GM23248 (cell line): ENCODE measurements at regions not wholly inside any gene's neighbourhood (a gene's known extent, or its start where the extent isn't known, plus 50 kb on each side); places are given as distances from the start of the nearest gene placed in this dataset.

Source experiments
- DNase-seq: peaks from one replicate; pipeline ENCODE4 v3.0.0-alpha.2; 2015
- H2AFZ ChIP-seq: fragments of 200-600 bp; sonication (generic); 2 replicates; pipeline ENCODE4 v1.6.1; 2016; ENCODE audit warnings: antibody characterized with exemption
- H3F3A ChIP-seq: fragments of 200-600 bp; sonication (generic); 2 replicates; pipeline ENCODE4 v1.6.1; 2016; ENCODE audit warnings: mild to moderate bottlenecking, antibody characterized with exemption, mixed run types; ENCODE audit not compliant: insufficient read depth
- H3K27ac ChIP-seq: fragments of 200-600 bp; sonication (generic); 2 replicates; pipeline ENCODE4 v1.5.1; 2016; ENCODE audit warnings: mild to moderate bottlenecking
- H3K27me3 ChIP-seq: fragments of 200-600 bp; sonication (generic); replicated peaks from 2 replicates; pipeline ENCODE4 v1.6.1; 2016; ENCODE audit warnings: mild to moderate bottlenecking; ENCODE audit not compliant: insufficient read depth
- H3K36me3 ChIP-seq: fragments of 200-600 bp; sonication (generic); 2 replicates; pipeline ENCODE4 v1.6.1; 2016; ENCODE audit warnings: low read depth, mild to moderate bottlenecking
- H3K4me1 ChIP-seq: fragments of 200-600 bp; sonication (generic); 2 replicates; pipeline ENCODE4 v1.6.1; 2016; ENCODE audit warnings: mild to moderate bottlenecking; ENCODE audit not compliant: insufficient read depth
- H3K4me2 ChIP-seq: fragments of 200-600 bp; sonication (generic); one replicate; pipeline ENCODE4 v1.6.1; 2016; ENCODE audit warnings: mild to moderate bottlenecking; ENCODE audit not compliant: unreplicated experiment
- H3K4me3 ChIP-seq: fragments of 200-600 bp; sonication (generic); 2 replicates; pipeline ENCODE4 v1.5.1; 2016; ENCODE audit warnings: mild to moderate bottlenecking
- H3K79me2 ChIP-seq: fragments of 200-600 bp; sonication (generic); 2 replicates; pipeline ENCODE4 v1.6.1; 2016; ENCODE audit warnings: mild to moderate bottlenecking; ENCODE audit not compliant: insufficient read depth
- H3K9ac ChIP-seq: fragments of 200-600 bp; sonication (generic); 2 replicates; pipeline ENCODE4 v1.6.1; 2016; ENCODE audit warnings: mild to moderate bottlenecking
- H3K9me2 ChIP-seq: fragments of 200-600 bp; sonication (generic); 2 replicates; pipeline ENCODE4 v1.6.1; 2016; ENCODE audit warnings: mixed run types, mild to moderate bottlenecking, moderate library complexity; ENCODE audit not compliant: insufficient read depth
- H3K9me3 ChIP-seq: fragments of 200-600 bp; sonication (generic); one replicate; pipeline ENCODE4 v1.6.1; 2017; ENCODE audit warnings: low read depth
- H4K20me1 ChIP-seq: fragments of 200-600 bp; sonication (generic); 2 replicates; pipeline ENCODE4 v1.6.0; 2016; ENCODE audit not compliant: insufficient read depth
- EZH2 ChIP-seq: fragments of 200-600 bp; sonication (generic); IDR thresholded peaks from 2 replicates; pipeline ENCODE4 v1.6.1; 2018; ENCODE audit warnings: antibody characterized with exemption, mild to moderate bottlenecking; ENCODE audit not compliant: insufficient read depth, poor library complexity, severe bottlenecking
- EZH2phosphoT487 ChIP-seq: fragments of 200-600 bp; sonication (generic); IDR thresholded peaks from 2 replicates; pipeline ENCODE4 v1.6.1; 2018; ENCODE audit warnings: antibody characterized with exemption, moderate library complexity, mild to moderate bottlenecking, low read depth; ENCODE audit not compliant: insufficient read depth
- WGBS, 2 experiments: methylation state at CpG; one replicate each; pipeline ENCODE4 v1.1.6; 2015 to 2017; ENCODE audit warnings: low lambda C conversion rate in 2 of 2, low coverage in 1 of 2; ENCODE audit errors: missing lambda C conversion rate in 2 of 2; 5-methylcytosine and 5-hydroxymethylcytosine counted together
- in situ Hi-C: fragments of 300-500 bp; cut with MboI; formaldehyde crosslinking; loops from 2 replicates; pipeline ENCODE4 v1.15.0; 2020

DNA sequence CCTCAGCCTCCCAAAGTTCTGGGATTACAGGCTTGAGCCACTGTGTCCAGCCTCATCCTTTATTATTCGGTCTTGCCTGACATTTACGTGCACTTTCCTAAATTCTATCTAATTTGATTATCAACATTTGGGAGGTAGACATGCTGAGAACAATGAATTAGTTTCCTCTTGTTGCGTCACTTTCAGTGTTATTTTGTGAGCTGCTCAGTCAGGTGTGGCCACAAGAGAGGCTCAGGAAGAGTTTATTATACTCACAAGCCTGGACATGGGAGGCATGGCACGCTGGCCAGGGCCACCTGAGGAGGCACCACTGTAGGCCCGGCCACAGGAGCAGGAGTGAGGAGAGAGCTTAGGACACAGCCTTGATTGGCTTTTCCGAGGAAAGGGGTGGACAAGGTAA, 59.7 kb upstream of the RBFOX2 start:
- H4K20me1 ChIP-seq = no peaks in the 10 kb centered on the region
- no peaks in the 10 kb centered on the region for H3K36me3 ChIP-seq
- H3K9ac ChIP-seq = no peak overlapping the region
- no peaks in the 10 kb centered on the region for H3K9me3 ChIP-seq
- no peak overlapping the region for H3K27ac ChIP-seq
- DNase-seq = no peak
- no peak overlapping the region for H3K4me2 ChIP-seq
- H3K9me2 ChIP-seq = no peaks in the 10 kb centered on the region
- H3K27me3 ChIP-seq = no peaks in the 10 kb centered on the region
- in situ Hi-C loops = no loop called here
- no peak overlapping the region for H2AFZ ChIP-seq
- WGBS, 2 experiments = 92 to 93% methylated on average over 6 of the region's 6 CpGs
- TF ChIP-seq EZH2phosphoT487 = no peak
- no peaks in the 10 kb centered on the region for H3K79me2 ChIP-seq
- no peaks in the 10 kb centered on the region for H3F3A ChIP-seq
- no peaks in the 10 kb centered on the region for H3K4me1 ChIP-seq
- H3K4me3 ChIP-seq = no peak overlapping the region

DNA sequence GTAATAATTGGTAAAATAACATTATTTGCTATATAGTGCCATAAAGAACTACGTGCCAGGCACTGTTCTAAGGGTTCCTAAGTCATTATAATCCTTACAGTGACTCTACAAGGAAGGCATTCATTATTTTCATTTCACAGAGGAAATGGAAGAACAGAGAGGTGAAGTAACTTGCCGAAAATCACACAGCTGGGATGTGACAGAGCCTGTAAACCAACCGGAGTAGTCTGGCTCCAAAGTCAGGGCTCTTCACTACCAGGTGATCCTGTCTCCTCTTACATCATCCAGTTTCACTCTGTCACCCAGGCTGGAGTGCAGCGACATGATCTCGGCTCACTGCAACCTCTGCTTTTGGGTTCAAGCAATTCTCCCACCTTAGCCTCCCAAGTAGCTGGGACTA, 59.2 kb upstream of the RBFOX2 start:
- Histone ChIP-seq H3K9me2 (no peaks in the 10 kb centered on the region), H3K4me1 (no peaks in the 10 kb centered on the region), H2AFZ (no peak overlapping the region), H3K9ac (no peak overlapping the region), H3K27me3 (no peaks in the 10 kb centered on the region), H3K27ac (no peak overlapping the region), H3K4me2 (no peak overlapping the region), H4K20me1 (no peaks in the 10 kb centered on the region), H3K9me3 (no peaks in the 10 kb centered on the region), H3K36me3 (no peaks in the 10 kb centered on the region), H3K4me3 (no peak overlapping the region), H3F3A (no peaks in the 10 kb centered on the region), H3K79me2 (no peaks in the 10 kb centered on the region)
- WGBS, 2 experiments = 93 to 96% methylated on average over 5 of the region's 5 CpGs
- in situ Hi-C loops = no loop called here
- DNase-seq = no peak
- no peak for TF ChIP-seq EZH2phosphoT487
- no peak for TF ChIP-seq EZH2

DNA sequence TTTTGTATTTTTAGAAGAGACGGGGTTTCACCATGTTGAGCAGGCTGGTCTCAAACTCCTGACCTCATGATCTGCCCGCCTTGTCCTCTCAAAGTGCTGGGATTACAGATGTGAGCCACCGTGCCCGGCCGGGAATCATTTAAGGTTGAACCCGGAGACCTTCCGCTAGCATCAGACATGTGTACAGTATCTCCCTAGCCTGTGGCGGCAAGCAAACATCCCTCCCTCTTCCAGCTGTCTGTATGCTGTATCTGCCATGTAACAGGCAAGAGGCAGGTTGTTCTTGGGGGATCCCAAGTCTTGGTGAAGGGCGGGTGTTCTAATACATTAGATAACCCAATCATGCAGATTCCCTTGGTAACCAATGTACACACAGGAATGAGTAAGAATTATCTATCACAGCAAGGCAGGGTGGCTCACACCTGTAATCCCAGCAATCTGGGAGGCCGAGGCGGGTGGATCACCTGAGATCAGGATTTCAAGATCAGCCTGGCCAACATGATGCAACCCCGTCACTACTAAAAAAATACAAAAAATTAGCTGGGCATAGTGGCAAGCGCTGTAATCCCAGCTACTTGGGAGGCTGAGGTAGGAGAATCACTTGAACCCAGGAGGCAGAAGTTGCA, 58.1 kb upstream of the RBFOX2 start:
- Histone ChIP-seq H2AFZ (no peak overlapping the region), H3K36me3 (no peaks in the 10 kb centered on the region), H3K27ac (no peak overlapping the region), H3K27me3 (no peaks in the 10 kb centered on the region), H3K4me3 (no peak overlapping the region), H3K9me3 (no peaks in the 10 kb centered on the region), H3K9ac (no peak overlapping the region), H3F3A (0 out of 2 replicates have a peak, but pooled peaks cover 4% of the 10 kb centered on the region), H3K79me2 (no peaks in the 10 kb centered on the region), H3K9me2 (no peaks in the 10 kb centered on the region), H3K4me2 (no peak overlapping the region), H3K4me1 (peaks cover under 1% of the 10 kb centered on the region), H4K20me1 (no peaks in the 10 kb centered on the region)
- in situ Hi-C loops = no loop called here
- DNase-seq = no peak
- no peak for TF ChIP-seq EZH2
- no peak for TF ChIP-seq EZH2phosphoT487
- WGBS, 2 experiments = 93 to 95% methylated on average over 13 of the region's 13 CpGs

DNA sequence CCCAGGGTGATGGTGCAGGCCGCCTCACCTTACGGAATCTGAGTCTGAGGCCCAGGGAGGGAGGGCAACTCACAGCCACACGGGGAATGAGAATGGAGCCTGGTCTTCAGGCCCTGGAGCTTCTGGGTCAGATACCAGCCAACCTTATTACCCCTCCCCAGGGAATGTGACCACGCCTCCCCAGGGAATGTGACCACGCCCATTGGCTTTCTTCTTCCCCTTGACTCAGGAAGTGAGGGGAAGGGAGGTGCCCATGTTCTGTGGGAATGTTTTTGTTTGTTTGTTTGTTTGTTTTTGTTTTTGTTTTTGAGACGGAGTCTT, 57.5 kb upstream of the RBFOX2 start:
- DNase-seq = no peak
- H3K4me3 ChIP-seq = no peak overlapping the region
- in situ Hi-C loops = no loop called here
- H3K27me3 ChIP-seq = no peaks in the 10 kb centered on the region
- H3K27ac ChIP-seq = no peak overlapping the region
- H3K4me2 ChIP-seq = no peak overlapping the region
- no peak overlapping the region for H2AFZ ChIP-seq
- TF ChIP-seq EZH2phosphoT487 = no peak
- TF ChIP-seq EZH2 = no peak
- H3K9me3 ChIP-seq = no peaks in the 10 kb centered on the region
- H4K20me1 ChIP-seq = no peaks in the 10 kb centered on the region
- H3K79me2 ChIP-seq = no peaks in the 10 kb centered on the region
- WGBS, 2 experiments = 97 to 98% methylated on average over 6 of the region's 6 CpGs
- no peaks in the 10 kb centered on the region for H3K36me3 ChIP-seq
- no peaks in the 10 kb centered on the region for H3K9me2 ChIP-seq
- peaks cover 7% of the 10 kb centered on the region for H3K4me1 ChIP-seq
- no peak overlapping the region for H3K9ac ChIP-seq
- 0 out of 2 replicates have a peak, but pooled peaks cover 8% of the 10 kb centered on the region for H3F3A ChIP-seq

GRCh38 chr22:36085476-36086169, 57.0 kb upstream of the RBFOX2 start:
- no peaks in the 10 kb centered on the region for H3K36me3 ChIP-seq
- H3K9me2 ChIP-seq = no peaks in the 10 kb centered on the region
- no peak for TF ChIP-seq EZH2
- no peak for TF ChIP-seq EZH2phosphoT487
- WGBS, 2 experiments = 75 to 81% methylated on average over 15 of the region's 15 CpGs
- H3F3A ChIP-seq = peaks cover 10% of the 10 kb centered on the region
- H3K27me3 ChIP-seq = no peaks in the 10 kb centered on the region
- H3K4me3 ChIP-seq = no peak overlapping the region
- no peaks in the 10 kb centered on the region for H3K9me3 ChIP-seq
- no peak overlapping the region for H3K4me2 ChIP-seq
- DNase-seq = no peak
- in situ Hi-C loops = no loop called here
- H3K27ac ChIP-seq = no peak overlapping the region
- peaks cover 11% of the 10 kb centered on the region for H3K4me1 ChIP-seq
- no peaks in the 10 kb centered on the region for H3K79me2 ChIP-seq
- H3K9ac ChIP-seq = no peak overlapping the region
- H2AFZ ChIP-seq = no peak overlapping the region
- H4K20me1 ChIP-seq = no peaks in the 10 kb centered on the region
